Fibroblast of the aortic adventitia (primary cell): ENCODE measurements at regions not wholly inside any gene's neighbourhood (a gene's known extent, or its start where the extent isn't known, plus 50 kb on each side); places are given as distances from the start of the nearest gene placed in this dataset.
"Not testable (repeated sequence)": the region's sequence is repeated elsewhere in the genome, so short reads cannot be mapped to it uniquely, and the experiment has no call there.

ENCODE experiments used
- DNase-seq: peaks from one replicate; pipeline ENCODE4 v3.0.0-alpha.2; 2010; ENCODE audit warnings: low read depth
- H3K4me3 ChIP-seq: 2 replicates; pipeline ENCODE4 v1.5.1; 2011; ENCODE audit warnings: low read depth, mild to moderate bottlenecking, control low read depth, low read length, moderate library complexity
- TF ChIP-seq, protein P1 (sequence below): IDR thresholded peaks from 2 replicates; pipeline ENCODE4 v1.5.1; 2011; ENCODE audit warnings: mild to moderate bottlenecking, low read length, control low read depth, inconsistent platforms; ENCODE audit not compliant: insufficient read depth

DNA sequence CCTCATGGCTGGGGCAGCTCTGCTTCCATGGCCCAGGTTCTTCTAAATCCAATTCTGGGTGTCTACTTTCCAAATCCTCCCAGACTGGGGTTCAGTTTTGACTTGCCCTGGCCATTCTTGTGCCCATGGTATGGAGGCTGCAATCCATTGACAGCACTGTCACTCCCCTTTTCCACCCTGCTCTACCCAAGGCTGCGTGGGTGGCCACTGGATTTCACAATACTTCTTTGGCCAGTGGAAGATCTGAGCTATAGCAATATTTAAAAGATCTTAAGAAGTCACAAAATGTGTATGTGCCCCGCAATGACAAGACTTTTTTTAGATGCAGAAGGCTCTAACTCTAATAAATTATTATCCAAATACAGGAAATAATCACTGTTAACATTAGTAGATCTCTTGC is 329.4 kb upstream of the CCL2 start:
- TF ChIP-seq, protein P1, sequence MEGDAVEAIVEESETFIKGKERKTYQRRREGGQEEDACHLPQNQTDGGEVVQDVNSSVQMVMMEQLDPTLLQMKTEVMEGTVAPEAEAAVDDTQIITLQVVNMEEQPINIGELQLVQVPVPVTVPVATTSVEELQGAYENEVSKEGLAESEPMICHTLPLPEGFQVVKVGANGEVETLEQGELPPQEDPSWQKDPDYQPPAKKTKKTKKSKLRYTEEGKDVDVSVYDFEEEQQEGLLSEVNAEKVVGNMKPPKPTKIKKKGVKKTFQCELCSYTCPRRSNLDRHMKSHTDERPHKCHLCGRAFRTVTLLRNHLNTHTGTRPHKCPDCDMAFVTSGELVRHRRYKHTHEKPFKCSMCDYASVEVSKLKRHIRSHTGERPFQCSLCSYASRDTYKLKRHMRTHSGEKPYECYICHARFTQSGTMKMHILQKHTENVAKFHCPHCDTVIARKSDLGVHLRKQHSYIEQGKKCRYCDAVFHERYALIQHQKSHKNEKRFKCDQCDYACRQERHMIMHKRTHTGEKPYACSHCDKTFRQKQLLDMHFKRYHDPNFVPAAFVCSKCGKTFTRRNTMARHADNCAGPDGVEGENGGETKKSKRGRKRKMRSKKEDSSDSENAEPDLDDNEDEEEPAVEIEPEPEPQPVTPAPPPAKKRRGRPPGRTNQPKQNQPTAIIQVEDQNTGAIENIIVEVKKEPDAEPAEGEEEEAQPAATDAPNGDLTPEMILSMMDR, result no peak
- no peak overlapping the region for H3K4me3 ChIP-seq
- DNase-seq, result no peak

DNA sequence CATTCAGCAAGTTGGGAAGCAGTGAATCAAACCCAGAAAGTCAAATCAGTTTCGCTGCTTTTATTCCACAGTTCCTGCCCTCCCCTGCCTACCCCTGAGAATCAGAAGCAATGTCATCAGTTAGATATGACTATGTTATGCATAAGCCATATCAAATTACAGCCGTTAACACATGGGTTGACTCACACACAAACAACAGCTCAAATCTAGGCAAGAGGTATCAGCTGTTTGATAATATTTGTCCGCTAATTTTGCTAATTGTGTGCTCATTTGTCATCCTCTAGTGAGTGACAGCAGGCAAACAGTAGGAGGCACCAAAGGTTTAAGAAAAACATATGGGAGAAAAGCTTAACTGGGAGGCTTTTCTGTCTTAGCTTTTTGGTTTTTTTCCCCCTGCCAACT is 327.4 kb upstream of the CCL2 start:
- TF ChIP-seq, protein P1, result no peak
- H3K4me3 ChIP-seq, result no peak overlapping the region
- no peak for DNase-seq

DNA sequence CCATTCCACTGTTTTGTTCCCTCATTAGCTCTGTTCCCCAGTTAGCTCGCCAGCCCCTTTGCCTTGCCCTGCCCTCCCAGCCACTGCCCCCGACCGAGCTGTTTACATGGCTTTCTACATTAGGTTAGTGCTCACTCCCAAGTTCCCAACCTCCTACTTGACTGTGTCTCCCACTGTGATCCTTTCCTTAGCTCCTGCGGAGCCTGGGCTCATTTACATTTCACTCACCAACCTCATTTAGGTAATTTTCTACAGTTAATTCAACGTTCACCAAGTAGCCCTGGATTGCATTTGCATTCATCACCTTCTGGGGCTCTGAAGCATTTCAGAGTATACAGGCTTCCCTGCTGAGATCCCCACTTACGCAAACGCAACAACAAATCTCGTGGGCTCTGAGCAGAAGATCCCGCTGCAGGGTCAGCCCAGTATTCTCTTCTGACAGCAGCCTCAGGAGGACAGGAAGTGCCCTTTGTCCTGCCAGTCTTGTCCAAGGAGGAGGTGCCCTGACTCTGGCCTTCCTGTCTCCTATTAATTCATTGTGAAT is 325.8 kb upstream of the CCL2 start:
- DNase-seq, result no peak
- TF ChIP-seq, protein P1, result no peak

DNA sequence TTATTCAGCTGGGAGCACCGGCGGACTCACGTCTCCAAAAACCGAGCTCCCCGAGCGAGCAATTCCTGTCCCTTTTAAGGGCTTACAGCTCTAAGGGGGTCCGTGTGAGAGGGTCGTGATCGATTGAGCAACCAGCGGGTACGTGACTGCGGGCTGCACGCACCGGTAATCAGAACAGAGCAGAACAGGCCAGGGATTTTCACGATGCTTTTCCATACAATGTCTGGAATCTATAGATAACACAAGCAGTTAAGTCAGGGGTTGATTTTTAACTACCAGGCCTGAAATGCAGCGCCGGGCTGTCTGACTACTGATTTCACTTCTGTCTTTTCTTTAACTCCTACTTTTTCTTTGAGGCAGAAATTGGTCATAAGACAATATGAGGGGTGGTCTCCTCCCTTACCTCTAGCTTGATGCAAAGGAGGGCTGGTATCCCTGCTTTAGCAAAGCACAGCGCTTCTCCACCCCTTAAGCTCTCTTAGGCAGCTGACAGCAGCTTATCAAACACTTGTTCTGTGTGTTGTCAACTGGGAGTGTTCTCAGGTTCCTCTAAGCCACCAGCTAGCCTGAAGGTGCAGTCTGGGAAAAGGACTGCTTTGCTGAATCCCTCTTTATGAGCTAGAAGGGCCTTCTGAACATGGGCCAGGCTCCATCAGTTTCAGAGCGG is 323.8 kb upstream of the CCL2 start:
- H3K4me3 ChIP-seq, DNase-seq: not testable (repeated sequence)

More for the DNA sequence above, 325.8 kb upstream of the CCL2 start:
- no peak overlapping the region for H3K4me3 ChIP-seq

DNA sequence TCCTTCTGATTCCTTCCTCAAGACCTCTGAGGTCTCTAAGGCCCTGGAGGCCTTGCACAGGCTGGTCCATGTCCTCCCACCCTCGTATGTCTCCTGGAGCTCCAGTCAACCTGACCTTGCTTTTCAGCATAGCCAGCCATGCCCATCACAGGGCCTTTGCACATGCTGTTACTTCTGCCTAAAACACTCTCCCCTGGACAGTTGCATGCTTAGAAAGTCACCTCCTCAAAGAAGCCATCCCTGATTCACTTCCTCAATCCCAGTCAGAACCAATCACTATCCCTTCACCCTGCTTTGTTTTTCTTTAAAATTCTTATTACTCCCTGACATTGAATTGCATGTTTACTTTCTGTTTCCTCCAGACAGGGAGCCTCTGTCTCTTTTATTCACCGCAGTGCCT is 322.1 kb upstream of the CCL2 start:
- no peak overlapping the region for H3K4me3 ChIP-seq
- no peak for DNase-seq
- TF ChIP-seq, protein P1, result no peak

DNA sequence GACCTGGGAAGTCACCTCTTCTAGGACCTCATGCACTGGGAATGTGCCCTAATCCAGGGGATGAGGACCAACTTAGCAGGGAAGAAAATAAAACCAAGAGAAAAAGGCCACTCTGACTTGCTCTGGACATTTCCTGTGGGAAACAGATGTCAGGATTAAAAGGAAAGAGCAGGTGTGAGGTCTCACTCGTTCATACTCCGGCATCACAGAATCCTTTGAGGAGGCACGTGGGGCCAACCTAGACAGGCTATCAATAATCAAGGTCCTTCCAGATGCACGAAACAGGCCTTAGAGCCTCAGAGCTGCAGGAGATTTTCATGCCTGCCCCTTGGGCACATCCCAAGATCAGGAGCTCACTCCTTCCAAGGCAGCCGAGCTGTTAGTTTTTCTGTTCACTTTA is 321.5 kb upstream of the CCL2 start:
- H3K4me3 ChIP-seq, result no peak overlapping the region
- no peak for DNase-seq
- TF ChIP-seq, protein P1, result no peak

DNA sequence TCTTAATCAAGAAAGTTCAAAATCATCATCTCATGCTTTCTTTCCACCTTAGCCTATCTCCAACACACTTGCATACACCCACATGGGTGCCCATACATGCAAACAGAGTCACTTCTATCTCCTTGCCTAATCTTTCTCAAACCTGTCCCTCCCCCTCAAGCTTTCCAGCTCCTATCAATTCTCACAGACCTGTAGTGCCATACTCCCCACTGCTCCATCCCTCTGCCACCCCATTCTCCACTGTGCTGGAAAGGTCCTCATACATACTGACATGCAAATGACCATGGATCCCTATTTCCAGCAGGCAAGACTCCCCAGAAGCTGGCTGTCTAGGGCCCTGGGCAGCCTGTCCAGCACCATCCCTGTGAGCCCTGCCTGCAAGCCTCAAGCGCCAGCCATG is 320.4 kb upstream of the CCL2 start:
- TF ChIP-seq, protein P1, result no peak

More for the DNA sequence above, 320.4 kb upstream of the CCL2 start:
- no peak overlapping the region for H3K4me3 ChIP-seq
- no peak for DNase-seq
